HL-60/S4 treated with retinoic acid at 250 ng/mL for 4 days and 3 days (cell line): ENCODE measurements at regions not wholly inside any gene's neighbourhood (a gene's known extent, or its start where the extent isn't known, plus 50 kb on each side); places are given as distances from the start of the nearest gene placed in this dataset.

ENCODE experiments used
- in situ Hi-C: fragments of 300-500 bp; cut with MboI; formaldehyde crosslinking; loops from 2 replicates; pipeline ENCODE4 v1.7.0; 2022; ENCODE audit warnings: low sequenced_read_pairs

- in situ Hi-C loops = no loop called here
Measured at GRCh38 chr13:29937379-29937778, 87.0 kb upstream of the UBL3 start.

DNA sequence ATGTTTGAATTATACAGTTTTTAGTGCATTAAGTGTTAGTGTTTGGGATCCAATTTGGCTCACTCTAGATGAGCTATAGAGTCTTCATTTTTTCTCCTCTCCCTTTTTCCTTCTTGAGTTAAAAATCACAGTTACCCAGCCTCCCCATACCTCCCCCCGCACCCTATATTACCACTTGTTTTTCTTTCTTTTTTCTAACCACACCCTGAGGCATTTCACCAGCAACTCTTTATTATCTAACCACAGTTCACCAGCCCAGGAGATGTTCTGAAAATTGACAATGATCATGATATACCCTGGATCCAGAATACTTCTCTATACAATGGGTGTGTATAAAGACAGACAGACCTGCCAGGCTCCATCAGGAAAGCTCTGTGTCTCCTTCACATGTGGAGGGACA is 86.5 kb upstream of the UBL3 start:
- in situ Hi-C loops = no loop called here

GRCh38 chr13:29936051-29936813 is 85.8 kb upstream of the UBL3 start:
- in situ Hi-C loops = no loop called here

- in situ Hi-C loops = no loop called here
Measured at GRCh38 chr13:29935309-29935981, 85.0 kb upstream of the UBL3 start.

- in situ Hi-C loops = no loop called here
Measured at GRCh38 chr13:29934531-29935308, 84.3 kb upstream of the UBL3 start.

DNA sequence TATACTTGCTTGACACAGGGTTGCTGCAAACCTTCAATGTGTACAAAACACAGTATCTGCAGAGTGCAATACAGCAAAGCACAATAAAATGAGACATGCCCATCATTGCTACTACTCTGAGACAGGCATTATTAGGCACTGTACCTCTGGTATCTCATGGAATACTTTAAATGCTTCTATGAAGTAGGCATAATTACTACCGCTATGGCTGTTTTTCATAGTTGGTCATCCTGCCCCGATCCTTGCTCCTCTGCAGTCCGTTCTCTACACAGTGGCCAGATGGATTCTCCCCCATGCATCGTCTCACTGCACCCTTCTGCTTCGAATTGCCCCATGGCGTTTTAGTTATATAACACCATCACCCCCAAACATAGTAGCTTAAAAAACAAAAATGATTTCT is 83.0 kb upstream of the UBL3 start:
- in situ Hi-C loops = no loop called here

DNA sequence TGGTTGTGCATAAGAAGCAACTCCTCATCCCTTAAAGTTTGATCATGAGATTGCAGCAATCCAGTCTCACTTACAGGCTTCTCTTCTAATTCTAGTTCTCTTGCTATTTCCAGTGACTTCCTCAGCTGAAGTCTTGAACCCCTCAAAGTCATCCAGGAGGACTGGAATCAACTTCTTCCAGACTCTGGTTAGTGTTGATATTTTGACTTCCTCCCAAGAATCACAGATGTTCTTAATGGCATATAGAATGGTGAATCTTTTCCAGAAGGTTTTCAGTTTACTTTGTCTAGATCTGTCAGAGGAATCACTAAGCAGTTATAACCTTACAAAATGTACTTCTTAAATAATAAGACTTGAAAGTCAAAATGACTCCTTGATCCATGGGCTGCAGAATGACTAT is 81.3 kb upstream of the UBL3 start:
- in situ Hi-C loops = no loop called here

DNA sequence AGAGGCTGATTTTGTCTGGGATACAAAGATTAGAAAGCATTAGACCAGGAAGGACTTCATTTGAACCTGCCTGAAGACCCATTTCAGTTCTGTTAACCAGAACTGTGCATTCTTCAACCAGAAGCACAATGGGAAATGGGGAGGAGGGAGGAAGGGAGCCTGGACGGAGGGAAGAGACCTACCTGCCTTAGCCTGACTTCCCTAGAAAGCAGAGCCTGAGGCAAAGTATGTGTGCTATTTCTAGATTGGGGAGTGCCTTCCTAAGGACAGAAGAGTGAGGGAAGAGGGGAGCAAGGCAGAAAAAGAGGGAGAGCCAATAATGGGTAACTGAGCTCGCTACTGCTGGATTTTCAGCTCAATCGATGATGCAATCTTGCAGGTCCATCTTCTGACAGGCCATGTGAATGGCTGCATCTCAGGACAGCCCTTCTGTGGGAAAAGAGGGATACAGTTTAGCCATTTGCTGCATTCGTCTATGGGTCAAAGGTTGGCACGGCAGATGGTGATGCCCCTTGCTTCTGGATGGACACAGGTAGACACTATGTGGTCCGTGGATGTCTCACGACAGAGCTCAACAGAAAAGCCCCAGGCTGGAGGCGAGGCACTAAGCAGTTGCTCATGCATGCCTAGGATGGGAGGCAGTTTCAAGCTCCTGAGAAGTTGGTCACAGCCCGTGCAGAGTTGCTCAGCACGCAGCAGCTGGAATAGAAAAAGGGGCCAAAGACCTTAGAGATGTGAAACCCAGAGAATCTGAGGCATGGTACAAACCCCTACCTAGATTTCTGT is 78.8 kb upstream of the UBL3 start:
- in situ Hi-C loops = no loop called here

DNA sequence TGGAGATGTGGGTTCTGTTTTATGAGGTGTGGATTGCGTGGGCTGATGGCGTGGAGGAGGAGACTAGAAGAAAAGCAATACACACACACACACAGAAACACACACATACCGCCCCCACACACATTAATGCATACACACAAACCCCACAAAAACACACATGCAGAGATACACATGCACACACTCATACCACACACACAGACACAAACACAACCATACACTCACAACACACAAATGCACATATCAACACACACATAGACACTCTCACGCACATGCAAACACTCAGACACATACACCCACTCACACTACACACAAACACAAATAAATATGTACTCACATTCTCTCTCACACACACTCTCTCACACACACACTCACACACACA is 75.7 kb upstream of the UBL3 start:
- in situ Hi-C loops = no loop called here

GRCh38 chr13:29925457-29926097 is 75.2 kb upstream of the UBL3 start:
- in situ Hi-C loops = no loop called here

DNA sequence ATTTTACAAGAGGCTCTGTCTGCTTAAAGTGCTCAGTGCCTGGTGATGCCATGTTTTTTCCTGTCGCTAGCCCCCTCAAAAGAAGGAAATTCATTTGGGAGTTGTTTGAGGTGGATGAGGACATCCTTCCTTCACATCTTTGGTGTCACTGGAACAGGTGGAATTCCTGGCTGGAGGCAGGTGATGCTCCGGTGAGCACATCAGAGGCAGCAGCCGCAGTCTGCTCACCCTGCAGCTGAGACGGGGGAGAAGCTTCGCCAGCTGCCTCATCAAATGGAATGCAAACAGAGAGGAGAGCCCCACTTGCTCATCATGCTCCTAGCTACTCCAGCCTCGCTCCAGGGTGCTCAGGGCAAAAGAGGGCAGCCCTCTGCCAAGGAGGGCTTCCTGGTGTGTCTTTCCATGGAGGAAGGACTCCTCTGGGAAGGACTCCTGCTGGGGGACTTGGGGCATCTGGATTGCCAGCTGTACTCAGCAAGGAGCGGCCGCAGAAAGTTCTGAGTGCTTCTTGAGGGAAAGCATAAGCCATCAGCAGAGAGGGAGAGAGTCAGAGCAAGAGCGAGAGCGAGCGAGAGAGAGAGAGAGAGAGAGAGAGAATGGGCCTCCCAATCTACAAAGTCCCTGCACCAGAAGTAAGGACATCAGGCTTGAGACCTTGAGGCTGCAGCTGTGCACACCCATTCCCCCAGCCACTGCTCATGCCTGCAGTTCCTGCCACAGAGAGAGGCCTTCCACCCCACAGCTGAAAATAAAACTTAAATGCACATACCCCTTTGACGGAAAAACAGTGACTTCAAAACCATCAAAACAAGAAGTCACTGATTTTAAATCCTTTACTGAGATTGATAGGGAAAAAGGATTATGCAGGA is 74.3 kb upstream of the UBL3 start:
- in situ Hi-C loops = no loop called here

DNA sequence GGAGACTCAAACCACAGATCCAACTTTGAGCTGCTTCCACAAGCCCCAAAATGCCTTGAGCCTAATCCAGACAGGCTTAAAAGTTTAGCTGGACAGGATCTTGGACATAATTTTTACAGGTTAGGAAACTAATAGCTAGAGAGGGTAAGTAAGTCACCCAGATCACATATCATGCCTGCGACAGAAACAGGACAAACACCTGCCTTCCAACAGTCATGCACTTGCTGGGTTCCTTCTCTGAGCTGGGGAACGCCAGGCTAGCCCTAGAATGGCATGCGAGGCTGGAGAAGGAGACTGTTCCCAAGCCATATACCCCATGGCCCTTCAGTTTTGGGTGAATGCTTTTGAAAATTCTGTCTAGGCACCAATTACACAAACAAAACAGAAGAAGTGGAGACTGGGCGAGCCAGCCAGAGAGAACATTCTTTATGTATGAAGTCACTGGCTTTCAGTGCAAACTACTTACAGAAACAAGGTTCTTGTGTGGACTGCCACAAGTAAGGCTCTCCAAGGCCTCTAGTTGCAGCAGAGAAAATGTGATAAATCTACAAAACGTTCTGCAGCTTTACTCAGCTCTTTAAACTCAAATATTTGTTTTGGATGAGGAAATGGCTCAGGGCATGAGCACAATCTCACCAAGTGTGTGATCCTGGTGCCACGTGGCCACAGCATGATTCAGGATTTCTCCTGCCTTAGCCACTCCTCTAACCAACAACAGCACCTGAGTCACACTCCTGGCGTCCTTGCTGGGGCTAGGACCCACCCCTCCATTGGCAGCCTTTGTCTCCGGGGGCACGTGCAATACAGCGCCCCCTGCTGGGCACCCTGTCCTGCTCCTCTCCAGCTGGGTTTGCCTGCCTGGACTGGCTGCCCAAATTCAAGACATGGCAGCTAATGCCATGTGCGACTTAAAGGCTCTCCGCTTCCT is 73.4 kb upstream of the UBL3 start:
- in situ Hi-C loops = no loop called here

- in situ Hi-C loops = no loop called here
Measured at GRCh38 chr13:29922896-29923295, 72.5 kb upstream of the UBL3 start.

DNA sequence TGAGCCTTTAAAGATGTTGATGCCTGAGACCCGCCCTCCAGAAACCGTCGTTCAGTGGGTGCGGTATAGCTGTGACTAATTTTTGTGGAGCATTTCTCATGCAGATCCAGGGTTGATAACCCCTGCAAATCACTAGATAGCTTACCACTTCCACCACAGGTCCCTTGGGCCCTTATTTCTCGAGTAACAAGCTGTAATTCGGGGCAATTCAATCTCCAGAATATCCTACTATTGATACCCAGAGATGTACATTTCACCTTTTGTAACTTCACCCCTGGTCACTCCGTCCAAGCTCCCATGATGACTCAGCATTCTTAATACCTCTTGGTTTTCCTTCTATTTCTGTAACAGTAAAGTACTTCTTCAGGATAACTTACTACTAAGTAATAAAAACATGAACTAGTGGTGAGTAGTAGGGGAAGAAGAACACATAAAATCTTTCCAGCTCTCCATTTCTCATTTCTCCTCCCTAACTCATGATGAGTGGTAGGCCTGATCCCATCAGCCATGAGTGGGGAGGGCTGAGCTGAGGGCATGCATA is 71.9 kb upstream of the UBL3 start:
- in situ Hi-C loops = no loop called here

GRCh38 chr13:29921542-29921941 is 71.1 kb upstream of the UBL3 start:
- in situ Hi-C loops = no loop called here

- in situ Hi-C loops = no loop called here
Measured at GRCh38 chr13:29920025-29920643, 69.7 kb upstream of the UBL3 start.

- in situ Hi-C loops = no loop called here
Measured at GRCh38 chr13:29918845-29919244, 68.4 kb upstream of the UBL3 start.

- in situ Hi-C loops = no loop called here
Measured at GRCh38 chr13:29917650-29918049, 67.2 kb upstream of the UBL3 start.
